ENCODE measurements at regions not wholly inside any gene's neighbourhood (a gene's known extent, or its start where the extent isn't known, plus 50 kb on each side); places are given as distances from the start of the nearest gene placed in this dataset.

DNA sequence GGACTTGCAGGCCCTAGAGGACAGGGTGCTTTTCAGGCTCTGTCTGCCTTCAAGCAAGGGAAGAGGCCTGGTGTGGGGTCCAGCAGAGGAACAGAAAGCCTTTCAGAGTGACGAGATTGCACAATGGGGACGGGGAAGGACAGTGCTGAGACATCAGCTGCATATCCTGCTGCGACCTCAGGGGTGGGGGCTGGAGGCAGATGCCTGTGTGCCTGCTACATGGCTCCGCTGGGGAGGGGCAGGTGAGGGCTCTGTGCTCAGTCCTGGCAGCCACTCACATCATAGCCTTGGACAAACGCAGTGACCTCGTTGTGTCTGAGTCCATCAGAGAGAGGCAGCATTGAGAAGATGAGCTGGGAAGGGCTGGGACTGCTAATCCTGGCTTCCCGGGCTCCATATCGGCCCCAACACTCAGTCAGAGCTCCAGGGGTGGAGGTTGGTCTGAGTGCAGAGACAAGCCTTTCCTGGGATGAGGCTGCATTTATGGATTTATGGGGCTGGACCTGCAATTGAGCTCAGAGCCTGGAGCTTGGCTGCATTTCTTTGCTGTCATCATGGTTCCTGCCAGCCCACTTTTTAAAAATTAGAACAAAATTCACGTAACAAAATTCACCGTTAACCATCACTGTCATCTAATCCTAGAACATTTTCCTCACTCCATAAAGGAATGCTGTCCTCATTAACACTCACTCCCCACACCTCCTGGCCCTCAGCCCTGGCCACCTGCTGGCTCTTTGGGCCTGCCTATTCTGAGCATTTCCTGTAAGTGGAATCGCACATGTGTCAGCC lies 196.9 kb upstream of the SLC24A3 start:
- Histone ChIP-seq H4K20me1 (ENCODE audit: insufficient read depth) (no peaks in the 10 kb centered on the region), H3K79me2 (ENCODE audit: insufficient read depth, low read length) (no peaks in the 10 kb centered on the region), H3K4me3 (replicated peaks in 1 of 2; ENCODE audit: low read depth in 1 of 2, low read length in 2 of 2) (no peak overlapping the region), H3K4me2 (ENCODE audit: low read length) (no peak overlapping the region), H3K9me3 (ENCODE audit: control insufficient read depth in 1 of 2, insufficient read depth in 1 of 2, low read depth in 1 of 2, low read length in 2 of 2) (no peaks in the 10 kb centered on the region), H3K27me3 (ENCODE audit: insufficient read depth, low read length) (no peaks in the 10 kb centered on the region), H3K9me2 (ENCODE audit: insufficient read depth) (no peaks in the 10 kb centered on the region), H2AFZ (ENCODE audit: low read depth, low read length, poor library complexity, severe bottlenecking) (no peak overlapping the region), H3K36me3 (ENCODE audit: control insufficient read depth in 1 of 2, insufficient read depth in 2 of 2, low read length in 2 of 2) (no peaks in the 10 kb centered on the region), H3K27ac (ENCODE audit: low read depth, low read length) (no peak overlapping the region), H3K9ac (ENCODE audit: low read length) (no peak overlapping the region), H3K4me1 (ENCODE audit: control insufficient read depth in 1 of 2, insufficient read depth in 2 of 2, low read length in 2 of 2) (no peaks in the 10 kb centered on the region)
- BruUV-seq (replicated peaks) = no TSS peak
- RAD21 ChIA-PET (ENCODE audit: low non-redundant PET in 1 of 2, low total read pairs in 2 of 2, uncharacterized antibody in 2 of 2, unreplicated experiment in 2 of 2) = no interaction called here
- POLR2A ChIA-PET = no interaction called here
- intact Hi-C loops (cut with micrococcal nuclease) = no loop called here
- TF ChIP-seq, protein P1, sequence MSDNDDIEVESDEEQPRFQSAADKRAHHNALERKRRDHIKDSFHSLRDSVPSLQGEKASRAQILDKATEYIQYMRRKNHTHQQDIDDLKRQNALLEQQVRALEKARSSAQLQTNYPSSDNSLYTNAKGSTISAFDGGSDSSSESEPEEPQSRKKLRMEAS (IDR thresholded peaks at IDR 0.05) = no peak
- TF ChIP-seq TCF7L2 (IDR thresholded peaks at IDR 0.05; ENCODE audit: borderline replicate concordance, extremely low read depth, insufficient read depth, insufficient read length) (no peak), ATF3 (IDR thresholded peaks at IDR 0.05) (no peak), EGR1 (IDR thresholded peaks at IDR 0.05; ENCODE audit: low read depth) (no peak), RAD21 (IDR thresholded peaks at IDR 0.05; ENCODE audit: low read depth) (no peak), CEBPB (IDR thresholded peaks at IDR 0.05; ENCODE audit: low read depth) (no peak), EZH2 (IDR thresholded peaks at IDR 0.05) (no peak)
- TF ChIP-seq, protein P2, sequence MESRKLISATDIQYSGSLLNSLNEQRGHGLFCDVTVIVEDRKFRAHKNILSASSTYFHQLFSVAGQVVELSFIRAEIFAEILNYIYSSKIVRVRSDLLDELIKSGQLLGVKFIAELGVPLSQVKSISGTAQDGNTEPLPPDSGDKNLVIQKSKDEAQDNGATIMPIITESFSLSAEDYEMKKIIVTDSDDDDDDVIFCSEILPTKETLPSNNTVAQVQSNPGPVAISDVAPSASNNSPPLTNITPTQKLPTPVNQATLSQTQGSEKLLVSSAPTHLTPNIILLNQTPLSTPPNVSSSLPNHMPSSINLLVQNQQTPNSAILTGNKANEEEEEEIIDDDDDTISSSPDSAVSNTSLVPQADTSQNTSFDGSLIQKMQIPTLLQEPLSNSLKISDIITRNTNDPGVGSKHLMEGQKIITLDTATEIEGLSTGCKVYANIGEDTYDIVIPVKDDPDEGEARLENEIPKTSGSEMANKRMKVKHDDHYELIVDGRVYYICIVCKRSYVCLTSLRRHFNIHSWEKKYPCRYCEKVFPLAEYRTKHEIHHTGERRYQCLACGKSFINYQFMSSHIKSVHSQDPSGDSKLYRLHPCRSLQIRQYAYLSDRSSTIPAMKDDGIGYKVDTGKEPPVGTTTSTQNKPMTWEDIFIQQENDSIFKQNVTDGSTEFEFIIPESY (IDR thresholded peaks at IDR 0.05; ENCODE audit: extremely low read depth, insufficient replicate concordance, low read length) = no peak
- ATAC-seq (no peak), DNase-seq (ENCODE audit: low read depth, low spot score) (no peak)
- CTCF ChIA-PET = no interaction called here
